ENCODE measurements at regions not wholly inside any gene's neighbourhood (a gene's known extent, or its start where the extent isn't known, plus 50 kb on each side); places are given as distances from the start of the nearest gene placed in this dataset.

DNA sequence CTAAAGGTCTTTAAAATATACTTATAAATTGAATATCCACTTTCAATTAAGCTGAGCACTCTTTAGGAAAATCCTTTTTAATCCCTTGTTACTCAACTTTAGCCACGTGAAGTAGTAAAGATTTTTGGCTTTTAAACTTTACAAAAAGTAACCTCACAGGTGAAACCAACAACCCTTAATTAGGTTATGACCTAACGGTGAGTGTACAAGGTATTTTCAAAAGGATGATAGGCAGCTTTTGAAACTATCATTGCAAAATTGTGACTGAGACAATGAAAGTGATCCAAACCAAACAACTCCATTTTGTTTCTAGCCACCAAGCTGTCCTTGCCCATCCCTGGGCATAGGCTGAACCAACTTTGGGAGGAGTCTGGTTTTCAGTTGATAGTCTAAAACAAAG lies 940.2 kb downstream of the OTOL1 start:
- no peak overlapping the region for H3K27ac Mint-ChIP-seq (ENCODE audit: unreplicated experiment)
- TF ChIP-seq CTCF (conservative IDR thresholded peaks at IDR 0.05) = no peak
- peaks cover 2% of the 10 kb centered on the region for H3K36me3 Mint-ChIP-seq (ENCODE audit: low read depth)
- no peaks in the 10 kb centered on the region for H3K4me1 Mint-ChIP-seq
- H3K4me3 Mint-ChIP-seq = no peak overlapping the region
- DNase-seq (ENCODE audit: low read depth, low spot score) = no peak
- peaks cover 16% of the 10 kb centered on the region for H3K9me3 Mint-ChIP-seq
- H3K27me3 Mint-ChIP-seq (ENCODE audit: low read depth) = no peaks in the 10 kb centered on the region

- peaks cover 13% of the 10 kb centered on the region for H3K9me3 Mint-ChIP-seq
- no peak for DNase-seq (ENCODE audit: low read depth, low spot score)
- H3K36me3 Mint-ChIP-seq (ENCODE audit: low read depth) = peaks cover 2% of the 10 kb centered on the region
- H3K4me1 Mint-ChIP-seq = no peaks in the 10 kb centered on the region
- TF ChIP-seq CTCF (conservative IDR thresholded peaks at IDR 0.05) = no peak
- no peak overlapping the region for H3K4me3 Mint-ChIP-seq
- H3K27ac Mint-ChIP-seq (ENCODE audit: unreplicated experiment) = no peak overlapping the region
- H3K27me3 Mint-ChIP-seq (ENCODE audit: low read depth) = no peaks in the 10 kb centered on the region
Measured at GRCh38 chr3:162437480-162437879, 940.9 kb downstream of the OTOL1 start.

- Mint-ChIP-seq H3K4me1 (no peaks in the 10 kb centered on the region), H3K36me3 (ENCODE audit: low read depth) (no peaks in the 10 kb centered on the region), H3K9me3 (no peaks in the 10 kb centered on the region), H3K27ac (ENCODE audit: unreplicated experiment) (no peak overlapping the region), H3K27me3 (ENCODE audit: low read depth) (no peaks in the 10 kb centered on the region), H3K4me3 (no peak overlapping the region)
- no peak for TF ChIP-seq CTCF (conservative IDR thresholded peaks at IDR 0.05)
- no peak for DNase-seq (ENCODE audit: low read depth, low spot score)
Measured at GRCh38 chr3:162441716-162442115, 945.1 kb downstream of the OTOL1 start.

DNA sequence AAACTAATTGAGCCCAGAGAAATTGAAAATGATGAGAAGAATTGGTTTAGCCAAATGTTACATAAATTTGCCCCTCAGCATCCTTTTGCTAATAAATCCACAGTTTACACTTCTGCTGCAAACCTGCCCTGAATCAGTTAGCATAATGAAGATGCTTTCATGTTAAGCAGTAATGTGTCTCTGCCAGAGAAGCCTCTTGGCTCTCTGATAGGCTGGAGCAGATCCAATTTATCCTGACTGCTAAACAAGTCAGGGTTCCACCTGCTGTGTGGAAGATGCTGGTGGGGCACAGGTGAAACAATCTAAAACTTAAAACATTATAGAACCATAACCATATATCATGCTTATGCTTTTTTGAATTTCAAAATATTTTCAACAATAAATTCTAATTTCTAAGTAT lies 946.8 kb downstream of the OTOL1 start:
- Mint-ChIP-seq H3K4me3 (no peak overlapping the region), H3K9me3 (peaks cover 3% of the 10 kb centered on the region), H3K36me3 (ENCODE audit: low read depth) (no peaks in the 10 kb centered on the region), H3K4me1 (no peaks in the 10 kb centered on the region), H3K27me3 (ENCODE audit: low read depth) (no peaks in the 10 kb centered on the region), H3K27ac (ENCODE audit: unreplicated experiment) (no peak overlapping the region)
- TF ChIP-seq CTCF (conservative IDR thresholded peaks at IDR 0.05) = no peak
- no peak for DNase-seq (ENCODE audit: low read depth, low spot score)

DNA sequence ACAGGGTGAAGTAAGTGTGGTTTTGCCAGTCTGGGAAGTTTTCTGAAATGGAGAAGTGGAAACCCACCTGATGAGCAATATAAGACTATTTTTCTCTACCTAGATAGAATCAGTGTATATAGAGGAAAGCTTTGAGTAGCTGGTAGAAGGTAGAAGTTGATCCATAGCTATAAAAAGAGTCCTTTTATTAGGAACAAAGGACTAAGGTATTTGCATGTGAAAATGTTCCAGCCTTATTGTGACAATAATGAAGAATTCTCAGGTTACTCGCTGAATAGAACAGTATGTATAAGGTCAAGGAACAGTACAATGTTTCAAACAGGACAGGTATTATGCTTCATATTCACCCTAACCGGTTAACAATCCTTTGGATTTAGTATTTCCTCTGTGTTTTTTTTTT lies 972.2 kb downstream of the OTOL1 start:
- H3K4me1 Mint-ChIP-seq = no peaks in the 10 kb centered on the region
- no peak overlapping the region for H3K27ac Mint-ChIP-seq (ENCODE audit: unreplicated experiment)

More for the DNA sequence above, 972.2 kb downstream of the OTOL1 start:
- no peaks in the 10 kb centered on the region for H3K36me3 Mint-ChIP-seq (ENCODE audit: low read depth)
- no peak overlapping the region for H3K4me3 Mint-ChIP-seq
- no peaks in the 10 kb centered on the region for H3K27me3 Mint-ChIP-seq (ENCODE audit: low read depth)
- no peak for DNase-seq (ENCODE audit: low read depth, low spot score)
- H3K9me3 Mint-ChIP-seq = no peaks in the 10 kb centered on the region
- TF ChIP-seq CTCF (conservative IDR thresholded peaks at IDR 0.05) = no peak

Measured in neural crest cell (in vitro differentiated cells).